Cardiac fibroblast (primary cell): ENCODE measurements at regions not wholly inside any gene's neighbourhood (a gene's known extent, or its start where the extent isn't known, plus 50 kb on each side); places are given as distances from the start of the nearest gene placed in this dataset.

Experiments used
- DNase-seq, 2 donors: peaks; one replicate each; pipeline versions ENCODE4 v3.0.0 to v3.0.0-alpha.2; 2010; ENCODE audit warnings: low read depth in 2 of 2
- H3K4me3 ChIP-seq, 2 donors: replicated peaks in 1 of 2; 1 replicate in 1 of 2; 2 replicates in 1 of 2; pipeline ENCODE4 v1.5.1; 2011; ENCODE audit warnings: low read depth in 2 of 2, low read length in 2 of 2, mild to moderate bottlenecking in 2 of 2, moderate library complexity in 1 of 2
- CTCF ChIP-seq: IDR thresholded peaks from one replicate; pipeline ENCODE4 v1.5.1; 2011; ENCODE audit warnings: low read depth, mild to moderate bottlenecking, low read length, inconsistent platforms

GRCh38 chr4:100114909-100115308, 75.4 kb downstream of the DDIT4L start:
- H3K4me3 ChIP-seq, result no peak overlapping the region
- no peak for TF ChIP-seq CTCF
- DNase-seq, result no peak

DNA sequence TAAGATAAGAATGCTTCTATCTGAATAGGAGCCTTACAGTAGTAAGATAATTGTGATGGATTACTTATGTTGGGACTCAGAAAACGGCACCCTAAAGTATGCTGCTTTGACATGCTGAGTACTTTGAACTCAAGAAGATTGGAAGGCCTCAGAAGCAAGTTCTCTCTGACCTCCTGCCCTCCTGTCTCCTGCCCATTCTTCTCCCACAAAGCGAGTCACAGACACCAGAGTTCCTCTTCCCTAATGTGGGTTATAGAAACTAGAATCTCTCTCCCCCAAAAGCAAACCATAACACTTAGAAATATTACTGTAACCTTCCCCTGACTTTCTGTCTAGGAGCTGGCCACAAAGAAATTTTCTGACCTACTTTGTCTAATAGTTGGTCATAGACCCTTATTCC, 76.5 kb downstream of the DDIT4L start:
- TF ChIP-seq CTCF, result no peak
- H3K4me3 ChIP-seq, result no peak overlapping the region
- DNase-seq, result no peak

- no peak for TF ChIP-seq CTCF
- H3K4me3 ChIP-seq, result no peak overlapping the region
- no peak for DNase-seq
Observed at GRCh38 chr4:100113096-100113495, 77.2 kb downstream of the DDIT4L start.

GRCh38 chr4:100109921-100110320, 80.3 kb downstream of the DDIT4L start:
- no peak for DNase-seq
- TF ChIP-seq CTCF, result no peak
- no peak overlapping the region for H3K4me3 ChIP-seq

GRCh38 chr4:100108869-100109268, 81.4 kb downstream of the DDIT4L start:
- H3K4me3 ChIP-seq, result no peak overlapping the region
- TF ChIP-seq CTCF, result no peak
- DNase-seq, result no peak

GRCh38 chr4:100106982-100107381, 83.3 kb downstream of the DDIT4L start:
- no peak overlapping the region for H3K4me3 ChIP-seq
- TF ChIP-seq CTCF, result no peak
- DNase-seq, result no peak

GRCh38 chr4:100103671-100104070, 86.6 kb downstream of the DDIT4L start:
- peak in 1 of 2 donors; percentile 18 for DNase-seq
- no peak overlapping the region for H3K4me3 ChIP-seq
- TF ChIP-seq CTCF, result no peak
